Chondrocyte (in vitro differentiated cells): ENCODE measurements at regions not wholly inside any gene's neighbourhood (a gene's known extent, or its start where the extent isn't known, plus 50 kb on each side); places are given as distances from the start of the nearest gene placed in this dataset.

Experiments used
- DNase-seq: peaks from one replicate; pipeline ENCODE4 v3.0.0; 2021; ENCODE audit warnings: mixed read lengths, low spot score
- H3K27ac Mint-ChIP-seq: one replicate; pipeline ENCODE4 v1.8.0; 2021; ENCODE audit warnings: mild to moderate bottlenecking, moderate library complexity, mixed read lengths; ENCODE audit not compliant: unreplicated experiment
- H3K27me3 Mint-ChIP-seq: 2 replicates; pipeline ENCODE4 v1.8.0; 2021; ENCODE audit warnings: low read depth, mixed read lengths
- H3K36me3 Mint-ChIP-seq: 2 replicates; pipeline ENCODE4 v1.8.0; 2021; ENCODE audit warnings: low read depth, mixed read lengths
- H3K4me1 Mint-ChIP-seq: 2 replicates; pipeline ENCODE4 v1.8.0; 2021; ENCODE audit warnings: low read depth, mild to moderate bottlenecking, mixed read lengths
- H3K4me3 Mint-ChIP-seq: one replicate; pipeline ENCODE4 v1.8.0; 2021; ENCODE audit warnings: mild to moderate bottlenecking, moderate library complexity, mixed read lengths; ENCODE audit not compliant: unreplicated experiment
- H3K9me3 Mint-ChIP-seq: 2 replicates; pipeline ENCODE4 v1.8.0; 2021; ENCODE audit warnings: low read depth, mixed read lengths
- TF ChIP-seq, protein P1 (sequence below): fragments of 200-600 bp; sonication (generic); IDR thresholded peaks from 2 replicates; pipeline ENCODE4 v1.5.0; 2021; ENCODE audit warnings: antibody characterized with exemption, mild to moderate bottlenecking, moderate library complexity

DNA sequence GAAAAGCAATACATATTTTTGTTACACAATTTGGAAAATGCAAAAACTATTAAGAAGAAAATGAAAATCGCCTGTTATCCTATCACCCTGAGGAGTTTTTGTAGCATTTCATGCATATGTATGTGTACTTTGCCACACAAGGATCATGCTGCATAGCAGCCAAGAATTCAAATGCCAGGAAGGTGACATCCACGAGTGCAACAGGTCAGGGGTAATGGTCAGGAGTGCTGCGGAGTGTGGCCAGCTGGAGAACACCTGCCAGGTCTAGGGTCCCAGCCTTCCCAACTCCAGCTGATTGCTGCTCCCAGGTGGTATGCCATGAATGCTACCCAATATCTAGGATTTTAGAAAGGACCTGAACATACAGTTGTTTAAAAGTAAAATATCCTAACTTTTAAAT, 617.1 kb downstream of the PRELID2 start:
- TF ChIP-seq, protein P1, sequence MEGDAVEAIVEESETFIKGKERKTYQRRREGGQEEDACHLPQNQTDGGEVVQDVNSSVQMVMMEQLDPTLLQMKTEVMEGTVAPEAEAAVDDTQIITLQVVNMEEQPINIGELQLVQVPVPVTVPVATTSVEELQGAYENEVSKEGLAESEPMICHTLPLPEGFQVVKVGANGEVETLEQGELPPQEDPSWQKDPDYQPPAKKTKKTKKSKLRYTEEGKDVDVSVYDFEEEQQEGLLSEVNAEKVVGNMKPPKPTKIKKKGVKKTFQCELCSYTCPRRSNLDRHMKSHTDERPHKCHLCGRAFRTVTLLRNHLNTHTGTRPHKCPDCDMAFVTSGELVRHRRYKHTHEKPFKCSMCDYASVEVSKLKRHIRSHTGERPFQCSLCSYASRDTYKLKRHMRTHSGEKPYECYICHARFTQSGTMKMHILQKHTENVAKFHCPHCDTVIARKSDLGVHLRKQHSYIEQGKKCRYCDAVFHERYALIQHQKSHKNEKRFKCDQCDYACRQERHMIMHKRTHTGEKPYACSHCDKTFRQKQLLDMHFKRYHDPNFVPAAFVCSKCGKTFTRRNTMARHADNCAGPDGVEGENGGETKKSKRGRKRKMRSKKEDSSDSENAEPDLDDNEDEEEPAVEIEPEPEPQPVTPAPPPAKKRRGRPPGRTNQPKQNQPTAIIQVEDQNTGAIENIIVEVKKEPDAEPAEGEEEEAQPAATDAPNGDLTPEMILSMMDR, result no peak
- no peaks in the 10 kb centered on the region for H3K27me3 Mint-ChIP-seq
- no peak overlapping the region for H3K4me3 Mint-ChIP-seq
- H3K36me3 Mint-ChIP-seq, result peaks cover 6% of the 10 kb centered on the region
- H3K4me1 Mint-ChIP-seq, result no peaks in the 10 kb centered on the region
- no peak for DNase-seq
- no peak overlapping the region for H3K27ac Mint-ChIP-seq
- peaks cover 18% of the 10 kb centered on the region for H3K9me3 Mint-ChIP-seq

DNA sequence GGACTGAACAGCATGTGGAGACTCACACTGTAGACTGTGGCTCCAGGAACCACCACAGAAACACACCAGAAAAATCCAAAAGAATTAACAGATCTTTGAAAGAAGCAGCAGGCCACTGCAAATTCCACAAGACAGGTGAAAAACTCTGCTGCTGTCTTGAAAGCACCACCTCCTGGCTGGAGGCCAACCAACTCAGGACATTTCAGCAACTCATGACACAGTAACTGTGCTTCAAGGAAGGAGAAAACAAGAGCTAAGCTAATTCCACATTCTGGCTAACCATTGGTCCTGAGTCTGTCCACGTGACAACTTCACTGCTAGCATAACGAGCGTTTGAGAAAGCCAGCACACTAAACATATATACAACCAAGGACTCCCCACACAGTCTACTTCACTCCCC, 625.1 kb downstream of the PRELID2 start:
- TF ChIP-seq, protein P1, result no peak
- H3K27ac Mint-ChIP-seq, result no peak overlapping the region
- H3K27me3 Mint-ChIP-seq, result no peaks in the 10 kb centered on the region
- H3K36me3 Mint-ChIP-seq, result peaks cover 6% of the 10 kb centered on the region
- no peak overlapping the region for H3K4me3 Mint-ChIP-seq
- no peaks in the 10 kb centered on the region for H3K4me1 Mint-ChIP-seq
- no peak for DNase-seq
- peaks cover 20% of the 10 kb centered on the region for H3K9me3 Mint-ChIP-seq

DNA sequence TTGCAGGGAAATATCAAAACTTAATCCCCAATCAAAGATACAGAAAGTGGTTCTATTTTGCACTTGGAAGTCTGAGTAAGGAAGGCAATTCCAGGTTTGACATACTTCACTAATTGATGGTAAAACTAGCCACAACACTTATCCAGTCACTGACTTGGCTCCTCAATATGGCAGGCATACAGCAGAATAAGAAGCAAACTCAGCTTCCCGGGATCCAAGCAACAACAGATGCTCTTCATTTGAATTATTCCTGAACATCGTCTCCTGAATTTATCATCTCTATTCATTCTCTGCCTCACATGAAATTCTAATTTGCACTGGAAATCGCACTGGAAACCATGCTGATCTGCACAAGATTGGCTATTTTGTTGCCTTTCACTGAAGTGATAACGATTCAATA, 629.6 kb downstream of the PRELID2 start:
- TF ChIP-seq, protein P1, result no peak
- no peak overlapping the region for H3K27ac Mint-ChIP-seq

DNA sequence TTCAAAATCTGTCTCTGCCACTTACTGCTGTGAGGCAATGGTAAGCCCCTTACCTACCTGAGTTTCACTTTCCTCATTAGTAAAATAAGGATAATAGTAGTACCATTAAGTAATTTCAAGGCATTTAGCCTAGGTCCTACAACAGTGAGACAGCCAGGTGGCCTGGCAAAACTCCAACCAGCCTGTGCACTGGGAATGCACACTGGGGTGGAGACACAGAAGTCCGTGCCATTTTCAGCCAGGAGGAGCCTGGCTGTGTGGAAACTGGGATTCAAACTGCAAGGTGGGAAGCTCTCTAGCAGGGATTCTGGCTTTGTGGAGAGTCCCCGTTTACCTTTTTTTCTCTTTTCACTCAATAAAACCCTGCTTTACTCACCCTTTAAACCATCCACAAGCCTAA, 630.4 kb downstream of the PRELID2 start:
- H3K27me3 Mint-ChIP-seq, result no peaks in the 10 kb centered on the region
- no peak overlapping the region for H3K27ac Mint-ChIP-seq
- H3K4me3 Mint-ChIP-seq, result no peak overlapping the region
- TF ChIP-seq, protein P1, result no peak
- DNase-seq, result no peak
- H3K9me3 Mint-ChIP-seq, result no peaks in the 10 kb centered on the region
- H3K36me3 Mint-ChIP-seq, result no peaks in the 10 kb centered on the region
- H3K4me1 Mint-ChIP-seq, result no peaks in the 10 kb centered on the region

More for the DNA sequence above, 629.6 kb downstream of the PRELID2 start:
- Mint-ChIP-seq H3K9me3 (no peaks in the 10 kb centered on the region), H3K4me3 (no peak overlapping the region), H3K36me3 (no peaks in the 10 kb centered on the region), H3K27me3 (no peaks in the 10 kb centered on the region), H3K4me1 (no peaks in the 10 kb centered on the region)
- no peak for DNase-seq

DNA sequence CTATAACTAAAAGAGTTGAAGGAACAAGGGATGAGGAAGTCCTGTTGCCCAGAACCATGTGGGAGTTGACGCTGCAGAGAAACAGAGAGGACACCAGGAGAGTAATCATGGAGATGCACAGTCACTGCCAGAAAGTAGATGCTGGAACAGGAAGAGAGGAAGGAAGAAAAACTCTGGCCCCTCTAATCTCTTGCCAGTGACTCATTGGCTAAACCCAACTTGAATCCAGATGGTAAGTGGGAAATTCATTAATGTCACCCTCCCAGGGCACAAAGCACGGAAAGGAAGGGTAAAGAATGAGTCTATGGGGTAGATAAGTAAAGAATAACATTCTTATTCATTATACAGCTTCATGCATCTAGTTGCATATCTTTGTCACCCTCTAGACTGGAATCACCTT, 631.9 kb downstream of the PRELID2 start:
- TF ChIP-seq, protein P1, result no peak
- peaks cover 7% of the 10 kb centered on the region for H3K4me1 Mint-ChIP-seq
- no peaks in the 10 kb centered on the region for H3K9me3 Mint-ChIP-seq
- no peak overlapping the region for H3K4me3 Mint-ChIP-seq
- no peak for DNase-seq
- H3K27me3 Mint-ChIP-seq, result no peaks in the 10 kb centered on the region
- H3K36me3 Mint-ChIP-seq, result no peaks in the 10 kb centered on the region
- no peak overlapping the region for H3K27ac Mint-ChIP-seq
